ENCODE measurements at regions not wholly inside any gene's neighbourhood (a gene's known extent, or its start where the extent isn't known, plus 50 kb on each side); places are given as distances from the start of the nearest gene placed in this dataset.
"Not testable (repeated sequence)": the region's sequence is repeated elsewhere in the genome, so short reads cannot be mapped to it uniquely, and the experiment has no call there.

GRCh38 chr6:167559675-167560479 is 235.0 kb downstream of the TTLL2 start:
- Histone ChIP-seq H3K36me3 (ENCODE audit: insufficient read depth, low read length) (no peaks in the 10 kb centered on the region), H3K27ac (ENCODE audit: low read depth, low read length, poor library complexity, severe bottlenecking) (no peak overlapping the region), H3K9me2 (ENCODE audit: low read depth, low read length) (no peaks in the 10 kb centered on the region), H3K4me3 (ENCODE audit: low read depth, low read length, poor library complexity, severe bottlenecking) (no peak overlapping the region), H3K4me1 (ENCODE audit: insufficient read depth, low read length, severe bottlenecking) (no peaks in the 10 kb centered on the region), H3K4me2 (ENCODE audit: low read length) (no peak overlapping the region), H2AFZ (ENCODE audit: low read length) (no peak overlapping the region), H3F3A (ENCODE audit: insufficient read depth, low read length) (no peaks in the 10 kb centered on the region), H3K9ac (ENCODE audit: low read length) (no peak overlapping the region), H4K20me1 (ENCODE audit: insufficient read depth, low read length) (no peaks in the 10 kb centered on the region), H3K79me2 (ENCODE audit: insufficient read depth, low read length) (no peaks in the 10 kb centered on the region), H3K27me3 (ENCODE audit: insufficient read depth, low read length) (no peaks in the 10 kb centered on the region), H3K9me3 (ENCODE audit: low read length) (no peaks in the 10 kb centered on the region)
- no peak for TF ChIP-seq EZH2 (IDR thresholded peaks at IDR 0.05; ENCODE audit: borderline replicate concordance, low read length)
- TF ChIP-seq, protein P1, sequence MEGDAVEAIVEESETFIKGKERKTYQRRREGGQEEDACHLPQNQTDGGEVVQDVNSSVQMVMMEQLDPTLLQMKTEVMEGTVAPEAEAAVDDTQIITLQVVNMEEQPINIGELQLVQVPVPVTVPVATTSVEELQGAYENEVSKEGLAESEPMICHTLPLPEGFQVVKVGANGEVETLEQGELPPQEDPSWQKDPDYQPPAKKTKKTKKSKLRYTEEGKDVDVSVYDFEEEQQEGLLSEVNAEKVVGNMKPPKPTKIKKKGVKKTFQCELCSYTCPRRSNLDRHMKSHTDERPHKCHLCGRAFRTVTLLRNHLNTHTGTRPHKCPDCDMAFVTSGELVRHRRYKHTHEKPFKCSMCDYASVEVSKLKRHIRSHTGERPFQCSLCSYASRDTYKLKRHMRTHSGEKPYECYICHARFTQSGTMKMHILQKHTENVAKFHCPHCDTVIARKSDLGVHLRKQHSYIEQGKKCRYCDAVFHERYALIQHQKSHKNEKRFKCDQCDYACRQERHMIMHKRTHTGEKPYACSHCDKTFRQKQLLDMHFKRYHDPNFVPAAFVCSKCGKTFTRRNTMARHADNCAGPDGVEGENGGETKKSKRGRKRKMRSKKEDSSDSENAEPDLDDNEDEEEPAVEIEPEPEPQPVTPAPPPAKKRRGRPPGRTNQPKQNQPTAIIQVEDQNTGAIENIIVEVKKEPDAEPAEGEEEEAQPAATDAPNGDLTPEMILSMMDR (IDR thresholded peaks at IDR 0.05; ENCODE audit: low read length), result no peak

DNA sequence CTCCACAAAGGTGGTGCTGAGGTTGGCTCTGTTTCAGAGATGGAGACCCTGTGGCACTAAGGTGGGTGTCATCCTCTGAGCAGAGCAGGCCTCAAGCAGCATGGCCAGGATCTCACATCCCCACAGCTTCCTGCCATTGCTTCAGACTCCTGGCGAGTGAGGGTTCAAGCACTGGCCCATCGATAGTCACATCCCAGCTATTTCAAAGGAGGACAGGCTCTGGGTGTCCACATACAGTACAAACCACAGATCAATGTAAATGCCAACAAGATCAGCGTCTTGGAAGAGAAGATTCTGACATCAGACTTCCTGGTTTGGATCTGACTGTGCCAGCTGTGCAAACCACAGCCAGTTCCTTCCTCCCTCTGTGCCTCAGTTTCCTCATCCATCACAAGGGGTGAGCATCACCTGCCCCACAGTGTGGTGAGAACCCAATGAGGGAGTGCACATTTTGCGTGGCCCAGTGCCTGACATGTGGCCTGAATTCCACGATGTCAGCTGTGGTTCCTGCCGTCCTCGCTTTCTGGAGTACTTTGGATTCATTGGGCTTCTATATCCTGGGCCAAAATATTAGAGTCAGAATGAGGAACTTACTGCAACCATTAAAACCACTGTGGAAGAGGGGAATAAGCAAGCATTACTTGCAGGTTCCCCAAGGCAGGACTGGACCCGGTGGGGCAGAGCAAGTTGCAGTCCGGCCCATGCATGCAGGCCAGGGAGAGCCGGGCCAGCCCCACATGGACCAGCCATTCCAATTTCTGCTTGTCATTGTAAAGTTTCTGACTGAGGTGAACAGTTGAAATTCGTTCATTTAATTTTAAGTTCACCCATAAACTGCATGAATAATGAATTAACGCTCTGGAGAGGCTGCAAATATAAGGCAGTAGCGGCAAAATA is 236.0 kb downstream of the TTLL2 start:
- Histone ChIP-seq H2AFZ (ENCODE audit: low read length) (no peak overlapping the region), H3K4me1 (ENCODE audit: insufficient read depth, low read length, severe bottlenecking) (no peaks in the 10 kb centered on the region), H3K9me2 (ENCODE audit: low read depth, low read length) (no peaks in the 10 kb centered on the region), H3K9ac (ENCODE audit: low read length) (no peak overlapping the region), H3K9me3 (ENCODE audit: low read length) (no peaks in the 10 kb centered on the region), H3K27ac (ENCODE audit: low read depth, low read length, poor library complexity, severe bottlenecking) (no peak overlapping the region), H3F3A (ENCODE audit: insufficient read depth, low read length) (no peaks in the 10 kb centered on the region), H3K36me3 (ENCODE audit: insufficient read depth, low read length) (no peaks in the 10 kb centered on the region), H3K27me3 (ENCODE audit: insufficient read depth, low read length) (no peaks in the 10 kb centered on the region), H3K4me2 (ENCODE audit: low read length) (no peak overlapping the region), H3K79me2 (ENCODE audit: insufficient read depth, low read length) (no peaks in the 10 kb centered on the region), H4K20me1 (ENCODE audit: insufficient read depth, low read length) (no peaks in the 10 kb centered on the region), H3K4me3 (ENCODE audit: low read depth, low read length, poor library complexity, severe bottlenecking) (no peak overlapping the region)
- TF ChIP-seq, protein P1 (IDR thresholded peaks at IDR 0.05; ENCODE audit: low read length), result no peak
- TF ChIP-seq EZH2 (IDR thresholded peaks at IDR 0.05; ENCODE audit: borderline replicate concordance, low read length), result no peak

DNA sequence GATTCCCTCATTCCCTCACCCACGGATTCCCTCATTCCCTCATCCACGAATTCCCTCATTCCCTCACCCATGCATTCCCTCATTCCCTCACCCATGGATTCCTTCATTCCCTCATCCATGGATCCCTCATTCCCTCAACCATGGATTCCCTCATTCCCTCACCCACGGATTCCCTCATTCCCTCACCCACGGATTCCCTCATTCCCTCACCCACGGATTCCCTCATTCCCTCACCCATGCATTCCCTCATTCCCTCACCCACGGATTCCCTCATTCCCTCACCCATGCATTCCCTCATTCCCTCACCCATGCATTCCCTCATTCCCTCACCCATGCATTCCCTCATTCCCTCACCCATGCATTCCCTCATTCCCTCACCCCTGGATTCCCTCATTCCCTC is 238.0 kb downstream of the TTLL2 start:
- H2AFZ ChIP-seq (ENCODE audit: low read length); H3K4me1 ChIP-seq (ENCODE audit: insufficient read depth, low read length, severe bottlenecking): not testable (repeated sequence)

More for the DNA sequence above, 238.0 kb downstream of the TTLL2 start:
- H3F3A ChIP-seq (ENCODE audit: insufficient read depth, low read length); H3K36me3 ChIP-seq (ENCODE audit: insufficient read depth, low read length); H3K79me2 ChIP-seq (ENCODE audit: insufficient read depth, low read length); H3K4me3 ChIP-seq (ENCODE audit: low read depth, low read length, poor library complexity, severe bottlenecking); H3K27ac ChIP-seq (ENCODE audit: low read depth, low read length, poor library complexity, severe bottlenecking); H3K9me3 ChIP-seq (ENCODE audit: low read length); H3K9me2 ChIP-seq (ENCODE audit: low read depth, low read length); H3K4me2 ChIP-seq (ENCODE audit: low read length); H4K20me1 ChIP-seq (ENCODE audit: insufficient read depth, low read length); H3K27me3 ChIP-seq (ENCODE audit: insufficient read depth, low read length); H3K9ac ChIP-seq (ENCODE audit: low read length): not testable (repeated sequence)

Data from OCI-LY1 (cell line).